A673 (cell line): ENCODE measurements at regions not wholly inside any gene's neighbourhood (a gene's known extent, or its start where the extent isn't known, plus 50 kb on each side); places are given as distances from the start of the nearest gene placed in this dataset.

ENCODE experiments used
- BruUV-seq: library from RNA; stranded (reverse); fragments of 400-500 nt; replicated peaks from 2 replicates; lab custom pipeline; 2021; lab: Mats Ljungman, UMichigan
- CTCF ChIA-PET: fragments of 300-600 bp; sonication (Branson Sonifier 250); formaldehyde crosslinking; loops from one replicate; lab custom pipeline; 2022; ENCODE audit warnings: antibody characterized with exemption; lab: Charles Lee
- POLR2A ChIA-PET: fragments of 300-600 bp; sonication (Branson Sonifier 250); formaldehyde crosslinking; loops from one replicate; lab custom pipeline; 2022; ENCODE audit warnings: antibody characterized with exemption; ENCODE audit not compliant: low non-redundant PET; lab: Charles Lee
- DNase-seq: peaks from one replicate; pipeline ENCODE4 v3.0.0-alpha.2; 2015; ENCODE audit warnings: low spot score
- H3K27ac ChIP-seq: fragments of 200-600 bp; sonication (generic); 2 replicates; pipeline ENCODE4 v1.5.1; 2016; ENCODE audit warnings: mixed run types, low read depth, mild to moderate bottlenecking, mixed read lengths, antibody characterized with exemption, low read length; ENCODE audit not compliant: poor library complexity, severe bottlenecking
- H3K27me3 ChIP-seq: fragments of 200-600 bp; sonication (generic); replicated peaks from 2 replicates; pipeline ENCODE4 v1.6.1; 2017; ENCODE audit warnings: mixed run types, low read depth, mild to moderate bottlenecking, mixed read lengths, antibody characterized with exemption, low read length; ENCODE audit not compliant: insufficient read depth, poor library complexity
- H3K36me3 ChIP-seq: fragments of 200-600 bp; sonication (generic); 2 replicates; pipeline ENCODE4 v1.6.1; 2016; ENCODE audit warnings: mixed run types, mild to moderate bottlenecking, mixed read lengths, antibody characterized with exemption, low read length; ENCODE audit not compliant: insufficient read depth, poor library complexity, severe bottlenecking
- H3K4me1 ChIP-seq: fragments of 200-600 bp; sonication (generic); 2 replicates; pipeline ENCODE4 v1.6.1; 2017; ENCODE audit warnings: mixed run types, mild to moderate bottlenecking, mixed read lengths, antibody characterized with exemption, low read length; ENCODE audit not compliant: insufficient read depth, poor library complexity, severe bottlenecking
- H3K4me3 ChIP-seq: fragments of 200-600 bp; sonication (generic); 2 replicates; pipeline ENCODE4 v1.5.1; 2016; ENCODE audit warnings: low read depth, mixed run types, mild to moderate bottlenecking, mixed read lengths, low read length; ENCODE audit not compliant: poor library complexity, severe bottlenecking
- H3K9me3 ChIP-seq: fragments of 200-600 bp; sonication (generic); 2 replicates; pipeline ENCODE4 v1.6.1; 2016; ENCODE audit warnings: mixed run types, low read depth, mild to moderate bottlenecking, mixed read lengths, antibody characterized with exemption, low read length; ENCODE audit not compliant: poor library complexity, severe bottlenecking
- EZH2 ChIP-seq: fragments of 200-600 bp; sonication (generic); IDR thresholded peaks from 2 replicates; pipeline ENCODE4 v1.6.1; 2017; ENCODE audit warnings: borderline replicate concordance, low read depth, mild to moderate bottlenecking, mixed read lengths, antibody characterized with exemption, low read length; ENCODE audit not compliant: poor library complexity, severe bottlenecking
- intact Hi-C: fragments of 100-400 bp; cut with micrococcal nuclease; formaldehyde crosslinking; loops from one replicate; pipeline ENCODE4 v1.10.0; 2022; ENCODE audit not compliant: unreplicated experiment
- TF ChIP-seq, protein P1 (sequence below): fragments of 300-800, 200-600 bp; sonication (generic); conservative IDR thresholded peaks from 2 replicates; pipeline ENCODE4 v1.5.1; 2017; ENCODE audit warnings: low read depth, mild to moderate bottlenecking, antibody characterized with exemption, low read length, moderate library complexity, mixed read lengths

DNA sequence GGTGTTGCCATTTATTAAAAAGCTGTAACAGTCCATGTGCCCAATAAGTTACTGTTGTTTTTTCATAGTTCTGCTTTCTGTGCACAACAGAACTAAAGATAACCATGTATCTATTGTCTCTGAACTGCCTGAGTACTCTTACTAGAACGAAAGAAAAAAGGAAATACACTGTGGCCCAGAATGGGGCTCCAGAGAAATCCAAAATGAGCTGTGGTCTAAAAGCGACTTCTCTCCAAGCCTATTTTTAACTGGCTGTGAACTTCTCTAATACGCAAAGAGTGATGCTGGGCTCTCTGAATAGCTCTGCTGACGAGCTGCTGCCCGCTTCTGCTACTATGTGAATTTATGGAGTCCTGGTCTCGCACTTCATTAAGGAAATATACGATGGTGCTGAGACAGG lies 56.2 kb upstream of the LPP start:
- no peaks in the 10 kb centered on the region for H3K4me1 ChIP-seq
- ChIA-PET POLR2A (no interaction called here), CTCF (no interaction called here)
- no peak for DNase-seq
- no peak for TF ChIP-seq EZH2
- TF ChIP-seq, protein P1, sequence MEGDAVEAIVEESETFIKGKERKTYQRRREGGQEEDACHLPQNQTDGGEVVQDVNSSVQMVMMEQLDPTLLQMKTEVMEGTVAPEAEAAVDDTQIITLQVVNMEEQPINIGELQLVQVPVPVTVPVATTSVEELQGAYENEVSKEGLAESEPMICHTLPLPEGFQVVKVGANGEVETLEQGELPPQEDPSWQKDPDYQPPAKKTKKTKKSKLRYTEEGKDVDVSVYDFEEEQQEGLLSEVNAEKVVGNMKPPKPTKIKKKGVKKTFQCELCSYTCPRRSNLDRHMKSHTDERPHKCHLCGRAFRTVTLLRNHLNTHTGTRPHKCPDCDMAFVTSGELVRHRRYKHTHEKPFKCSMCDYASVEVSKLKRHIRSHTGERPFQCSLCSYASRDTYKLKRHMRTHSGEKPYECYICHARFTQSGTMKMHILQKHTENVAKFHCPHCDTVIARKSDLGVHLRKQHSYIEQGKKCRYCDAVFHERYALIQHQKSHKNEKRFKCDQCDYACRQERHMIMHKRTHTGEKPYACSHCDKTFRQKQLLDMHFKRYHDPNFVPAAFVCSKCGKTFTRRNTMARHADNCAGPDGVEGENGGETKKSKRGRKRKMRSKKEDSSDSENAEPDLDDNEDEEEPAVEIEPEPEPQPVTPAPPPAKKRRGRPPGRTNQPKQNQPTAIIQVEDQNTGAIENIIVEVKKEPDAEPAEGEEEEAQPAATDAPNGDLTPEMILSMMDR = no peak
- H3K36me3 ChIP-seq = no peaks in the 10 kb centered on the region
- no TSS peak for BruUV-seq
- no peak overlapping the region for H3K4me3 ChIP-seq
- peaks cover 5% of the 10 kb centered on the region for H3K9me3 ChIP-seq
- H3K27ac ChIP-seq = no peak overlapping the region
- intact Hi-C loops = no loop called here
- H3K27me3 ChIP-seq = no peaks in the 10 kb centered on the region

DNA sequence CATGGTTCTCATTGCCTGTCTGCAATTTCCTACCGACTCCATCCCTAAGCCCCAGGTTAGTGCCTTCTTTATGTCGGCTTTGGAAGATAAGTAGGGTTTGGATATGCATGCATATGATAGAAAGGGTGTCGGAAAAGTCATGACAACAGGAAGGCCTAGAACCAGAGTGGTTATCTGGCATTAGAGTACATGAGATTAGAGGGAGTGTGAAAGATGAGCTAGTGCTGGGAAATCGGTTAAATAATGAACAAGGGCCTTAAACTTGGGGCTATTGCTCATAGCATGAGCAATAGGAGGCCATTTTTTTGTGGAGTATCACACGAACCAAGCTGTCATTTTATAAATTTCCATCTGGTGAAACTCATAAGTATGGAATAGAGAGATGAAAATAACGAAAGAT lies 54.0 kb upstream of the LPP start:
- POLR2A ChIA-PET = no interaction called here
- BruUV-seq = no TSS peak
- intact Hi-C loops = no loop called here
- Histone ChIP-seq H3K4me1 (no peaks in the 10 kb centered on the region), H3K36me3 (no peaks in the 10 kb centered on the region), H3K27ac (no peak overlapping the region), H3K9me3 (peaks cover 5% of the 10 kb centered on the region), H3K4me3 (no peak overlapping the region), H3K27me3 (no peaks in the 10 kb centered on the region)
- no peak for DNase-seq
- CTCF ChIA-PET = no interaction called here
- TF ChIP-seq, protein P1 = no peak
- TF ChIP-seq EZH2 = no peak

DNA sequence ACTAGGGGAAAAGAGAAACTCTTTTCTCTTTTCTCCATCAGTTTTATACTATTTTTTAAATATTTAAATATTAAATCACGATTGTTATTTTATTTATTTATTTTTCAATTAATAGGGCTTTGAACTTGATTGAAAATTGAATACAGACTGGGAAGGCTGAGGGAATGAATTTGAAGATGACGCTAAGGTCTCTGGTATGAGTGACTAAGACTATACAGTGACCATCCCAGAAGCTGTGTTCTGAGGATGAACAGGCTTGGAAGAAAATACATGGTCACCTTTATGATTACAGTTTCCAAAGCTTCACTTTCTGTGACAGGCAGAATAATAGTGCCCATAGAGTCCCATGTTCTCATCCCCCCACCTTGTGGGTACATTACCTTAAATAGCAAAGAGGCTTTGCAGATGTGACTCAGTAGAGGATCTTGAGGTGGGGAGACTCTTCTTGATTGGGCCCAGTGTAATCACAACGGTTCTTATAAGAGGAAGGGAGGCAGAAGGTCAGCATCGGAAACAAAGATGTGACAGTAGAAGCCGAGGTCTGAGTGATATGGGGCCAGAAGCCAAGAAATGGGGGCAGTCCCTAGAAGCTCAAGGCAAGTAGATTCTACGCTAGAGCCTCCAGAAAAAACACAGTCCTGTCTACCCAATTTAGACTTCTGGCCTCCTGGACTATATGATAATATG lies 51.0 kb upstream of the LPP start:
- no peaks in the 10 kb centered on the region for H3K4me1 ChIP-seq
- intact Hi-C loops = no loop called here
- CTCF ChIA-PET = no interaction called here
- DNase-seq = no peak
- POLR2A ChIA-PET = no interaction called here
- no peak overlapping the region for H3K4me3 ChIP-seq
- H3K27me3 ChIP-seq = no peaks in the 10 kb centered on the region
- TF ChIP-seq, protein P1 = no peak
- TF ChIP-seq EZH2 = no peak
- H3K27ac ChIP-seq = no peak overlapping the region
- no peaks in the 10 kb centered on the region for H3K36me3 ChIP-seq
- BruUV-seq = no TSS peak
- H3K9me3 ChIP-seq = peaks cover 5% of the 10 kb centered on the region
